Stimulated activated CD4-positive, alpha-beta T cell treated with anti-CD3 and anti-CD28 coated beads, Interleukin-2, amount 100 ng/mL, for 24 hours (primary cell): ENCODE measurements at regions not wholly inside any gene's neighbourhood (a gene's known extent, or its start where the extent isn't known, plus 50 kb on each side); places are given as distances from the start of the nearest gene placed in this dataset.

Source experiments
- DNase-seq, 2 donors: peaks; one replicate each; pipeline ENCODE4 v3.0.0-alpha.2; 2020

- no peak for DNase-seq
Measured at GRCh38 chr5:2326601-2327000, 424.9 kb downstream of the IRX2 start.

GRCh38 chr5:2324788-2325187, 426.7 kb downstream of the IRX2 start:
- no peak for DNase-seq

GRCh38 chr5:2320611-2321010, 430.9 kb downstream of the IRX2 start:
- no peak for DNase-seq

GRCh38 chr5:2317540-2317939, 433.9 kb downstream of the IRX2 start:
- DNase-seq: no peak

GRCh38 chr5:2311851-2312250, 429.1 kb upstream of the IRX4 start:
- no peak for DNase-seq

GRCh38 chr5:2310946-2311345, 428.2 kb upstream of the IRX4 start:
- no peak for DNase-seq

GRCh38 chr5:2307631-2308030, 424.9 kb upstream of the IRX4 start:
- no peak for DNase-seq

- DNase-seq: no peak
Measured at GRCh38 chr5:2306711-2307110, 424.0 kb upstream of the IRX4 start.

GRCh38 chr5:2303431-2304100, 420.8 kb upstream of the IRX4 start:
- no peak for DNase-seq

GRCh38 chr5:2302169-2302568, 419.4 kb upstream of the IRX4 start:
- no peak for DNase-seq

- no peak for DNase-seq
Measured at GRCh38 chr5:2300861-2301574, 418.3 kb upstream of the IRX4 start.

GRCh38 chr5:2300421-2300820, 417.7 kb upstream of the IRX4 start:
- no peak for DNase-seq

- no peak for DNase-seq
Measured at GRCh38 chr5:2299388-2300220, 416.9 kb upstream of the IRX4 start.

- DNase-seq: no peak
Measured at GRCh38 chr5:2298781-2299180, 416.1 kb upstream of the IRX4 start.

- DNase-seq: no peak
Measured at GRCh38 chr5:2297991-2298390, 415.3 kb upstream of the IRX4 start.

- no peak for DNase-seq
Measured at GRCh38 chr5:2295476-2295875, 412.8 kb upstream of the IRX4 start.

- DNase-seq: no peak
Measured at GRCh38 chr5:2293906-2294305, 411.2 kb upstream of the IRX4 start.

GRCh38 chr5:2291146-2291840, 408.6 kb upstream of the IRX4 start:
- DNase-seq: no peak

GRCh38 chr5:2289380-2289779, 406.7 kb upstream of the IRX4 start:
- no peak for DNase-seq

- no peak for DNase-seq
Measured at GRCh38 chr5:2288968-2289367, 406.2 kb upstream of the IRX4 start.

- DNase-seq: no peak
Measured at GRCh38 chr5:2288466-2288865, 405.7 kb upstream of the IRX4 start.

- DNase-seq: no peak
Measured at GRCh38 chr5:2286250-2286649, 403.5 kb upstream of the IRX4 start.

- no peak for DNase-seq
Measured at GRCh38 chr5:2284678-2285077, 402.0 kb upstream of the IRX4 start.
